IMR-90 (cell line): ENCODE measurements at regions not wholly inside any gene's neighbourhood (a gene's known extent, or its start where the extent isn't known, plus 50 kb on each side); places are given as distances from the start of the nearest gene placed in this dataset.

Experiments
- ATAC-seq: fragments of 200-7000 bp; cut with Tn5 transposase; 2 replicates; pipeline ENCODE4 v1.9.1; 2020; ENCODE audit warnings: low read depth, mild to moderate bottlenecking, moderate library complexity
- BruUV-seq: library from RNA; stranded (reverse); fragments of 400-500 nt; replicated peaks from 2 replicates; lab custom pipeline; 2021; lab: Mats Ljungman, UMichigan
- CTCF ChIA-PET: fragments of 300-600 bp; formaldehyde crosslinking; extraction: SDS; loops from one replicate; lab custom pipeline; 2021; ENCODE audit warnings: antibody characterized with exemption; lab: Yijun Ruan, JAX
- POLR2A ChIA-PET: fragments of 300-600 bp; sonication (Branson Sonifier 250); formaldehyde crosslinking; loops from one replicate; lab custom pipeline; 2022; ENCODE audit warnings: antibody characterized with exemption; ENCODE audit not compliant: unreplicated experiment; lab: Charles Lee
- DNase-seq: peaks from one replicate; pipeline ENCODE4 v3.0.0; 2013
- H2AFZ ChIP-seq: replicated peaks from 2 replicates; pipeline ENCODE3; 2013; ENCODE audit warnings: low read length, mild to moderate bottlenecking; ENCODE audit not compliant: poor library complexity
- H2AK5ac ChIP-seq: 2 replicates; pipeline ENCODE4 v1.6.1; 2013; ENCODE audit warnings: low read depth, low read length, inconsistent platforms
- H2AK9ac ChIP-seq: replicated peaks from 2 replicates; pipeline ENCODE3; 2013; ENCODE audit warnings: mild to moderate bottlenecking, low read depth, low read length, moderate library complexity; ENCODE audit not compliant: poor library complexity
- H2BK120ac ChIP-seq: 2 replicates; pipeline ENCODE4 v1.6.1; 2013; ENCODE audit warnings: low read depth, low read length, inconsistent platforms
- H2BK15ac ChIP-seq: 3 replicates; pipeline ENCODE4 v1.6.1; 2013; ENCODE audit warnings: low read depth, low read length, inconsistent platforms
- H2BK20ac ChIP-seq: 2 replicates; pipeline ENCODE4 v1.6.1; 2013; ENCODE audit warnings: low read depth, mild to moderate bottlenecking, inconsistent platforms, low read length, moderate library complexity
- H2BK5ac ChIP-seq: 2 replicates; pipeline ENCODE4 v1.6.1; 2013; ENCODE audit warnings: mild to moderate bottlenecking, low read depth, low read length, inconsistent platforms; ENCODE audit not compliant: poor library complexity, severe bottlenecking
- H3K14ac ChIP-seq: replicated peaks from 2 replicates; pipeline ENCODE4 v1.6.1; 2013; ENCODE audit warnings: low read depth, low read length, inconsistent platforms
- H3K18ac ChIP-seq: 2 replicates; pipeline ENCODE4 v1.6.1; 2013; ENCODE audit warnings: low read depth, low read length, control low read depth
- H3K23ac ChIP-seq: 2 replicates; pipeline ENCODE4 v1.6.1; 2013; ENCODE audit warnings: low read depth, low read length, inconsistent platforms
- H3K27ac ChIP-seq: 2 replicates; pipeline ENCODE4 v1.5.1; 2013; ENCODE audit warnings: mild to moderate bottlenecking, control low read depth, low read length; ENCODE audit not compliant: insufficient read depth
- H3K27me3 ChIP-seq: 2 replicates; pipeline ENCODE4 v1.6.1; 2013; ENCODE audit warnings: low read length; ENCODE audit not compliant: control insufficient read depth, insufficient read depth
- H3K36me3 ChIP-seq: 2 replicates; pipeline ENCODE4 v1.6.1; 2013; ENCODE audit warnings: low read length, mixed read lengths; ENCODE audit not compliant: control insufficient read depth, insufficient read depth
- H3K4ac ChIP-seq: 2 replicates; pipeline ENCODE4 v1.6.1; 2013; ENCODE audit warnings: low read depth, low read length, inconsistent platforms
- H3K4me1 ChIP-seq: 2 replicates; pipeline ENCODE4 v1.6.1; 2013; ENCODE audit warnings: low read length, mixed read lengths; ENCODE audit not compliant: control insufficient read depth, insufficient read depth
- H3K4me2 ChIP-seq: 2 replicates; pipeline ENCODE4 v1.6.1; 2013; ENCODE audit warnings: low read depth, mild to moderate bottlenecking, control low read depth, low read length, moderate library complexity
- H3K4me3 ChIP-seq: 2 replicates; pipeline ENCODE4 v1.5.1; 2013; ENCODE audit warnings: low read depth, mild to moderate bottlenecking, control low read depth, low read length, moderate library complexity; ENCODE audit not compliant: insufficient read depth
- H3K56ac ChIP-seq: 2 replicates; pipeline ENCODE4 v1.6.1; 2013; ENCODE audit warnings: low read length, inconsistent platforms; ENCODE audit not compliant: insufficient read depth; ENCODE audit errors: extremely low read depth
- H3K79me1 ChIP-seq, 2 experiments: 2 replicates each; pipeline ENCODE4 v1.6.1; 2013; ENCODE audit warnings: low read length in 2 of 2, inconsistent platforms in 1 of 2, low read depth in 1 of 2
- H3K9ac ChIP-seq: 2 replicates; pipeline ENCODE4 v1.6.1; 2013; ENCODE audit warnings: low read depth, low read length, control low read depth
- H3K9me1 ChIP-seq: 2 replicates; pipeline ENCODE4 v1.6.1; 2013; ENCODE audit warnings: low read length, inconsistent platforms; ENCODE audit not compliant: insufficient read depth
- H3K9me3 ChIP-seq: 2 replicates; pipeline ENCODE4 v1.6.1; 2013; ENCODE audit warnings: low read length; ENCODE audit not compliant: control insufficient read depth, insufficient read depth
- H4K20me1 ChIP-seq: 2 replicates; pipeline ENCODE4 v1.6.1; 2013; ENCODE audit warnings: low read length, inconsistent platforms; ENCODE audit not compliant: insufficient read depth
- H4K5ac ChIP-seq: 2 replicates; pipeline ENCODE4 v1.6.1; 2013; ENCODE audit warnings: mild to moderate bottlenecking, low read depth, low read length, control low read depth
- H4K8ac ChIP-seq, 2 experiments: 2 replicates each; pipeline ENCODE4 v1.6.1; 2013; ENCODE audit warnings: low read depth in 2 of 2, low read length in 2 of 2, control low read depth in 1 of 2, inconsistent platforms in 1 of 2
- H4K91ac ChIP-seq: 2 replicates; pipeline ENCODE4 v1.6.1; 2013; ENCODE audit warnings: low read depth, low read length, inconsistent platforms; ENCODE audit not compliant: insufficient read depth
- BHLHE40 ChIP-seq: fragments of 150-350 bp; IDR thresholded peaks from 2 replicates; pipeline ENCODE4 v1.6.1; 2016; ENCODE audit warnings: mild to moderate bottlenecking, low read depth, low read length
- CEBPB ChIP-seq: IDR thresholded peaks from 2 replicates; pipeline ENCODE4 v1.6.1; 2012; ENCODE audit warnings: low read depth, low read length, improper control_type of control experiment
- CHD1 ChIP-seq: IDR thresholded peaks from 2 replicates; pipeline ENCODE4 v1.6.1; 2012; ENCODE audit warnings: low read depth, low read length, improper control_type of control experiment
- ELK1 ChIP-seq: fragments of 150-350 bp; IDR thresholded peaks from 2 replicates; pipeline ENCODE4 v1.6.1; 2016; ENCODE audit warnings: low read depth, mild to moderate bottlenecking, low read length, moderate library complexity, borderline replicate concordance
- FOS ChIP-seq: fragments of 150-350 bp; IDR thresholded peaks from 2 replicates; pipeline ENCODE4 v1.6.1; 2016; ENCODE audit warnings: low read depth, low read length
- MAFK ChIP-seq: IDR thresholded peaks from 2 replicates; pipeline ENCODE4 v1.6.1; 2012; ENCODE audit warnings: low read depth, low read length, improper control_type of control experiment
- MAZ ChIP-seq: IDR thresholded peaks from 2 replicates; pipeline ENCODE4 v1.6.1; 2012; ENCODE audit warnings: low read depth, mild to moderate bottlenecking, low read length, improper control_type of control experiment, moderate library complexity, borderline replicate concordance
- MXI1 ChIP-seq: IDR thresholded peaks from 2 replicates; pipeline ENCODE4 v1.6.1; 2012; ENCODE audit warnings: low read depth, mild to moderate bottlenecking, low read length, moderate library complexity, borderline replicate concordance
- POLR2A ChIP-seq: IDR thresholded peaks from 2 replicates; pipeline ENCODE4 v1.6.1; 2012; ENCODE audit warnings: mild to moderate bottlenecking, low read depth, low read length
- RAD21 ChIP-seq: IDR thresholded peaks from 2 replicates; pipeline ENCODE4 v1.6.1; 2012; ENCODE audit warnings: low read length, improper control_type of control experiment
- RCOR1 ChIP-seq: IDR thresholded peaks from 2 replicates; pipeline ENCODE4 v1.6.1; 2012; ENCODE audit warnings: mild to moderate bottlenecking, low read length, improper control_type of control experiment; ENCODE audit not compliant: insufficient replicate concordance
- RFX5 ChIP-seq: IDR thresholded peaks from 2 replicates; pipeline ENCODE4 v1.8.0; 2012; ENCODE audit warnings: low read depth, mild to moderate bottlenecking, low read length, moderate library complexity
- WGBS, 2 experiments: methylation state at CpG; one replicate each; pipeline versions ENCODE4 v1.1.5 to v1.1.7; 2013; ENCODE audit warnings: missing lambda C conversion rate in 2 of 2; ENCODE audit not compliant: insufficient read length in 1 of 2; ENCODE audit errors: extremely low coverage in 2 of 2; 5-methylcytosine and 5-hydroxymethylcytosine counted together
- dilution Hi-C: fragments of 300-500 bp; cut with HindIII; formaldehyde crosslinking; loops from one replicate; pipeline ENCODE4 v1.14.3; 2018; ENCODE audit warnings: low sequenced_read_pairs; ENCODE audit not compliant: unreplicated experiment
- in situ Hi-C: fragments of 300-500 bp; cut with MboI; formaldehyde crosslinking; loops from 3 replicates; pipeline ENCODE4 v1.14.3; 2019; ENCODE audit warnings: low sequenced_read_pairs, inconsistent platforms, mixed read lengths
- intact Hi-C: fragments of 100-400 bp; cut with micrococcal nuclease; formaldehyde crosslinking; loops from 2 replicates; pipeline ENCODE4 v1.10.0; 2022
- TF ChIP-seq, protein P1 (sequence below): conservative IDR thresholded peaks from 2 replicates; pipeline ENCODE4 v1.5.1; 2012; ENCODE audit warnings: mild to moderate bottlenecking, low read depth, low read length, improper control_type of control experiment

- H2AK5ac ChIP-seq: no peak overlapping the region
Observed at GRCh38 chr5:126104951-126105350, 318.3 kb upstream of the GRAMD2B start.

More at GRCh38 chr5:126104951-126105350, 318.3 kb upstream of the GRAMD2B start:
- Histone ChIP-seq H2AK9ac (no peak overlapping the region), H3K9me3 (no peaks in the 10 kb centered on the region), H3K36me3 (no peaks in the 10 kb centered on the region), H3K23ac (no peak overlapping the region), H3K14ac (no peak overlapping the region), H3K27me3 (no peaks in the 10 kb centered on the region), H4K5ac (no peak overlapping the region), H2BK15ac (no peak overlapping the region), H3K18ac (no peak overlapping the region), H4K91ac (no peak overlapping the region), H2BK120ac (no peak overlapping the region), H2AFZ (no peak overlapping the region), H3K27ac (no peak overlapping the region), H3K56ac (no peak overlapping the region), H3K4me1 (no peaks in the 10 kb centered on the region), H3K9ac (no peak overlapping the region), H3K4me3 (no peak overlapping the region), H3K79me1 (no peaks in the 10 kb centered on the region), H4K8ac (no peak overlapping the region), H3K9me1 (no peaks in the 10 kb centered on the region), H2BK5ac (no peak overlapping the region), H4K20me1 (no peaks in the 10 kb centered on the region), H3K4me2 (no peak overlapping the region), H2BK20ac (no peak overlapping the region), H3K4ac (no peak overlapping the region)
- intact Hi-C loops (loop anchor here (5.0 kb wide), 1 partner anchor 693 kb away; no protein-coding TSS in a partner anchor), in situ Hi-C loops (no loop called here), dilution Hi-C loops (no loop called here)
- POLR2A ChIA-PET: no interaction called here
- BruUV-seq: no TSS peak
- CTCF ChIA-PET: no interaction called here
- TF ChIP-seq MAFK (no peak), FOS (no peak), CHD1 (no peak), MAZ (no peak), POLR2A (no peak), RAD21 (no peak), RFX5 (no peak), MXI1 (no peak), RCOR1 (no peak), BHLHE40 (no peak), CEBPB (no peak), ELK1 (no peak)
- TF ChIP-seq, protein P1, sequence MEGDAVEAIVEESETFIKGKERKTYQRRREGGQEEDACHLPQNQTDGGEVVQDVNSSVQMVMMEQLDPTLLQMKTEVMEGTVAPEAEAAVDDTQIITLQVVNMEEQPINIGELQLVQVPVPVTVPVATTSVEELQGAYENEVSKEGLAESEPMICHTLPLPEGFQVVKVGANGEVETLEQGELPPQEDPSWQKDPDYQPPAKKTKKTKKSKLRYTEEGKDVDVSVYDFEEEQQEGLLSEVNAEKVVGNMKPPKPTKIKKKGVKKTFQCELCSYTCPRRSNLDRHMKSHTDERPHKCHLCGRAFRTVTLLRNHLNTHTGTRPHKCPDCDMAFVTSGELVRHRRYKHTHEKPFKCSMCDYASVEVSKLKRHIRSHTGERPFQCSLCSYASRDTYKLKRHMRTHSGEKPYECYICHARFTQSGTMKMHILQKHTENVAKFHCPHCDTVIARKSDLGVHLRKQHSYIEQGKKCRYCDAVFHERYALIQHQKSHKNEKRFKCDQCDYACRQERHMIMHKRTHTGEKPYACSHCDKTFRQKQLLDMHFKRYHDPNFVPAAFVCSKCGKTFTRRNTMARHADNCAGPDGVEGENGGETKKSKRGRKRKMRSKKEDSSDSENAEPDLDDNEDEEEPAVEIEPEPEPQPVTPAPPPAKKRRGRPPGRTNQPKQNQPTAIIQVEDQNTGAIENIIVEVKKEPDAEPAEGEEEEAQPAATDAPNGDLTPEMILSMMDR: no peak
- ATAC-seq: no peak
- WGBS, 2 experiments: no CpG with 5 or more reads among the region's 1 CpG
- DNase-seq: no peak
